BJ (cell line): ENCODE measurements at regions not wholly inside any gene's neighbourhood (a gene's known extent, or its start where the extent isn't known, plus 50 kb on each side); places are given as distances from the start of the nearest gene placed in this dataset.

ENCODE experiments used
- CTCF ChIA-PET: fragments of 350-600 bp; formaldehyde crosslinking; extraction: SDS; loops from one replicate; lab custom pipeline; 2021; ENCODE audit warnings: antibody characterized with exemption, inconsistent platforms; lab: Yijun Ruan, JAX
- POLR2A ChIA-PET: fragments of 300-600 bp; sonication (Branson Sonifier 250); formaldehyde crosslinking; extraction: SDS; loops from one replicate; lab custom pipeline; 2021; ENCODE audit warnings: antibody characterized with exemption; lab: Charles Lee
- DNase-seq: peaks from one replicate; pipeline ENCODE4 v3.0.0-alpha.2; 2011; ENCODE audit warnings: low read depth
- H3K27me3 ChIP-seq: 2 replicates; pipeline ENCODE4 v1.6.0; 2011; ENCODE audit warnings: low read length; ENCODE audit not compliant: control insufficient read depth, insufficient read depth
- H3K36me3 ChIP-seq: 2 replicates; pipeline ENCODE4 v1.5.1; 2011; ENCODE audit warnings: low read length; ENCODE audit not compliant: control insufficient read depth, insufficient read depth
- H3K4me3 ChIP-seq: 2 replicates; pipeline ENCODE4 v1.5.1; 2011; ENCODE audit warnings: low read depth, mild to moderate bottlenecking, control low read depth, low read length
- CTCF ChIP-seq: IDR thresholded peaks from 2 replicates; pipeline ENCODE4 v1.5.1; 2011; ENCODE audit warnings: low read depth, mild to moderate bottlenecking, control low read depth, inconsistent platforms, low read length, moderate library complexity; ENCODE audit not compliant: insufficient read depth

GRCh38 chr5:73286896-73287295, 113.9 kb downstream of the TMEM174 start:
- CTCF ChIA-PET: interaction anchor here (3.4 kb wide), 1 partner anchor 11 kb away, joined by 12 read pairs; no protein-coding TSS in a partner anchor
- POLR2A ChIA-PET: no interaction called here
- TF ChIP-seq CTCF: no peak
- no peak for DNase-seq
- no peaks in the 10 kb centered on the region; the same call in none of the 2 replicates for H3K27me3 ChIP-seq
- no peak overlapping the region for H3K4me3 ChIP-seq
- no peaks in the 10 kb centered on the region for H3K36me3 ChIP-seq

GRCh38 chr5:73284985-73285384, 112.0 kb downstream of the TMEM174 start:
- no peaks in the 10 kb centered on the region for H3K36me3 ChIP-seq

DNA sequence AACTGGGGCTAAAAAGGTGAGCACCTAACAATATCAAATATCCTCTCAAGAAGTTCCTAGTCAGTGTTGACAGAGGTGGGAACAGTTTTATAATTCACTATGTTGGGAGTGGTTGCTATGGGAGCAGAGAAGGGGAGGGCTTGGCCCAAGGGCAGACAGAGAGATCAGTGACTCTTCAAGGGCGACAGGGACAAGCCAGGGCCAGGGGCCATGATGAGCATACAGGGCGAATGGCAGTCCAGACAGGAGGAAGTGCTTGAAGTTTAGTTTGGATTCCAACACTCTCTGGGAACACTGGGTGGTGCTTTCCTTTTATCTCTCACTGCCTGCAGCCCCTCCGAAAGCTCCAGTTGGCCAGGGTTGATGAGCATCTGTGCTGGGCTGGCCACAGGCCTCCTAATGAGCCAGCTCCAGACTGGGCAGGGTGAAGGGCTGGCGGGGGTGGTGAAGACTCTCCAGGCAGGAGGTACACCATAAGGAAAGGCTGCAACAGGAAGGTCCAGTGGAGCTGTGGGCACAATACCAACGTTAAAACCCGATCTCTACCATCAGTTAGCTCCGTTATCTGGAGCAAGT, 111.3 kb downstream of the TMEM174 start:
- TF ChIP-seq CTCF: no peak
- no peaks in the 10 kb centered on the region; the same call in none of the 2 replicates for H3K27me3 ChIP-seq
- CTCF ChIA-PET: interaction anchor here (0.8 to 3.4 kb wide), 3 partner anchors 14 to 114 kb away, joined by 3 to 12 read pairs (median 3); no protein-coding TSS in a partner anchor
- no peaks in the 10 kb centered on the region for H3K36me3 ChIP-seq
- POLR2A ChIA-PET: interaction anchor here (0.5 kb wide), 1 partner anchor 17 kb away, joined by 3 read pairs; no protein-coding TSS in a partner anchor
- H3K4me3 ChIP-seq: no peak overlapping the region
- DNase-seq: no peak

More at GRCh38 chr5:73284985-73285384, 112.0 kb downstream of the TMEM174 start:
- Histone ChIP-seq H3K27me3 (no peaks in the 10 kb centered on the region; the same call in none of the 2 replicates), H3K4me3 (no peak overlapping the region)
- POLR2A ChIA-PET: no interaction called here
- CTCF ChIA-PET: interaction anchor here (0.6 to 3.4 kb wide), 4 partner anchors 13 to 140 kb away, joined by 3 to 12 read pairs (median 3); no protein-coding TSS in a partner anchor
- no peak for DNase-seq
- TF ChIP-seq CTCF: no peak

DNA sequence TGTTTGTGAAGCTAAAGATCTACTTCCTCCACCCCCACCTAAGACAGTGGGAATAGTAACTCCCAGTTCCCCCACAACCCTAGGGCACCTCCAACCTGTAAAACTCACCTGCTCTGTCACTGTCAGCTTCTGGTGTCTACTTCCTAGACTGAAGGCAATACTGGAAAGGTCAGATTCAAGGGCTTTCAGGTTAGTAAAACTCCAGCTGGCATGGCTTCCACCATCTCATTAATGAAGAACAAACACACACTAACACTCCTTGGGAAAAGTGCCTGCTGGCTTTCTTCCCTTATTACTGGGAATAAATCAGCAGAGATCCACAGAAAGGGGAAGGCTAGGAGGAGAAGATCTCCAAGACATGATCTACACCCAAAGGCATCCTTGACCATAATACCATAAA, 109.9 kb downstream of the TMEM174 start:
- DNase-seq: no peak
- CTCF ChIA-PET: no interaction called here
- POLR2A ChIA-PET: no interaction called here
- no peaks in the 10 kb centered on the region; the same call in none of the 2 replicates for H3K27me3 ChIP-seq
- H3K36me3 ChIP-seq: no peaks in the 10 kb centered on the region
- no peak for TF ChIP-seq CTCF
- H3K4me3 ChIP-seq: no peak overlapping the region

DNA sequence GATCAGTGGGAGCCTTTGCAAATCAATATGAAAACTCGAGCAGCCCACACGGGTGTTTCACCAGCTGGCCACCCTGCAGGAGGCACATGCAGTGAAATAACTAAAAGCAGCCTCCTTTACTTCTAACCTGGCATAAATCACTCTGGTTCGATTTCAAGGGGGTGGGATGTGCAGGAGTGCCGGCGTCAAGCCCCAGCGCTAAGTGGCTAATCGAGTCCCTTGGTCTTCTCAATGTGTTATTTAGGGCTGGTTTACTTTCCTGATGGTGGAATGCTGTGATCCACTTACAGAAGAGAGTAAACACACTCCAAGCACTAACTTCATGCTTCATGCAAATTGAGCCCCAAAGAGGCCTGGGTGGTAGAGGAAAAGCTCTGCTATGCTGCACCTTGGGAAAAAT, 109.4 kb downstream of the TMEM174 start:
- CTCF ChIA-PET: no interaction called here
- no peak for DNase-seq
- Histone ChIP-seq H3K36me3 (no peaks in the 10 kb centered on the region), H3K27me3 (no peaks in the 10 kb centered on the region; the same call in none of the 2 replicates), H3K4me3 (no peak overlapping the region)
- POLR2A ChIA-PET: no interaction called here
- no peak for TF ChIP-seq CTCF
